GM19452 (cell line): ENCODE measurements at regions not wholly inside any gene's neighbourhood (a gene's known extent, or its start where the extent isn't known, plus 50 kb on each side); places are given as distances from the start of the nearest gene placed in this dataset.
"Not testable (repeated sequence)": the region's sequence is repeated elsewhere in the genome, so short reads cannot be mapped to it uniquely, and the experiment has no call there.

Experiments
- ATAC-seq: cut with Tn5 transposase; IDR thresholded peaks from one replicate; pipeline ENCODE4 v1.9.1; 2021; ENCODE audit not compliant: unreplicated experiment

- ATAC-seq: not testable (repeated sequence)
These were observed 2912.5 kb downstream of the RPIA start for GRCh38 chr2:91603996-91604395.

DNA sequence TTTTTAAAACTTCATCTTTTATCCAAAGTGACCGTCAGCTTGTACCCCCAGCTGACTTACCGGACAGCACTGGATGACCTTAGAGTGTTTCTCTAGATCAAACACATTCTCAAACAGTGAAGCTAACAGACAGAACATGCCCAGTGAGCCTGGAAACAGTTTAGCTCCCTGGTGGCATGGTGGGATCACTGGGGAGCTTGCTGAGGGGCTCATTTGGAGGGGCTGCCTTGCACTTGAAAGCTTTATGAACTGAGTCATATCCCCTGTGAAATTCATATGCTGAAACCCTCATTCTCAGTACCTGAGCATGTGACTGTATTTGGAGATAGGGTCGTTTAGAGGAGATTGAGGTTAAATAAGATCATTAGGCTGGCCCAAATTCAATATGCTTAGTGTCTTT lies 2913.2 kb downstream of the RPIA start:
- ATAC-seq: not testable (repeated sequence)

- ATAC-seq: not testable (repeated sequence)
These were observed 2932.3 kb downstream of the RPIA start for GRCh38 chr2:91623739-91624138.

DNA sequence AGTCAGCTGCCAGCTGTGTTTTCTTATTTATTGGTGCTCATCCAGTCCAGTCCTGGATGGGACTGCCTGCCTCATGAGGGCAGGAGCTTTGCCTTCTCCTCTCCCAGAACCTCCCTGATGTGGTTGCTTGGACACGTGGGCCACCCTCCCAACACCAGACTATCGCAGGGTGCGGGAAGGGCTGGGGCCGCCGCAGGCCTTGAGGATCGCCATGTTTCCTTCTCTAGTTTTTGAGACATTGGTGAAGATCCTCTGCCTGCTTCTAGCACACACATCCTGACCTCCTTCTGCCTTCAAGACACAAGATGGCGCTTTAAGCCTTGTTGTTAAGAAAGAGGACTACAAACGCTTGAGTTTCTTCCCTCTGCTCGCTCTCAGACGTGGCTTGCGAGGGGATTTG lies 2937.0 kb downstream of the RPIA start:
- ATAC-seq: not testable (repeated sequence)

DNA sequence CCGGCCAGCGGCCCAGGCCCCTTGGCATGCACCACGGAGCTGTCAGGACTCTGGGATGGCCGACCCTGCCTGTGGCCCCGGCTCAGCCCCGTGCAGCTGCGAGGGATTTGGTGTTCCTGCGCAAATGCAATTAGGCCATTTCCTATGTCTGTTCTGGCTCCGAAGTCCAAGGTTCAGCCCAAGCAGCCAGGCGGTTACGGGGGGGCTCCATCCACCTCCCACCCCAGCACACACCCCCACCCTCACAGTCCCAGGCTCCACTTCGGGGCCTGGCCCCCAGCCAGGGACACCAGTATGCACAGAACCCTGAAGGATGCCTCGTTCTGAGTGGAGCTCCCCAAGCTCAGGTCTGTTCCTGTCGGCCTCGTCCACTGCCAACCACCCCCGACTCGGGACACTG lies 2965.7 kb downstream of the RPIA start:
- ATAC-seq: not testable (repeated sequence)

GRCh38 chr2:91658336-91658735 lies 2966.9 kb downstream of the RPIA start:
- ATAC-seq: not testable (repeated sequence)

DNA sequence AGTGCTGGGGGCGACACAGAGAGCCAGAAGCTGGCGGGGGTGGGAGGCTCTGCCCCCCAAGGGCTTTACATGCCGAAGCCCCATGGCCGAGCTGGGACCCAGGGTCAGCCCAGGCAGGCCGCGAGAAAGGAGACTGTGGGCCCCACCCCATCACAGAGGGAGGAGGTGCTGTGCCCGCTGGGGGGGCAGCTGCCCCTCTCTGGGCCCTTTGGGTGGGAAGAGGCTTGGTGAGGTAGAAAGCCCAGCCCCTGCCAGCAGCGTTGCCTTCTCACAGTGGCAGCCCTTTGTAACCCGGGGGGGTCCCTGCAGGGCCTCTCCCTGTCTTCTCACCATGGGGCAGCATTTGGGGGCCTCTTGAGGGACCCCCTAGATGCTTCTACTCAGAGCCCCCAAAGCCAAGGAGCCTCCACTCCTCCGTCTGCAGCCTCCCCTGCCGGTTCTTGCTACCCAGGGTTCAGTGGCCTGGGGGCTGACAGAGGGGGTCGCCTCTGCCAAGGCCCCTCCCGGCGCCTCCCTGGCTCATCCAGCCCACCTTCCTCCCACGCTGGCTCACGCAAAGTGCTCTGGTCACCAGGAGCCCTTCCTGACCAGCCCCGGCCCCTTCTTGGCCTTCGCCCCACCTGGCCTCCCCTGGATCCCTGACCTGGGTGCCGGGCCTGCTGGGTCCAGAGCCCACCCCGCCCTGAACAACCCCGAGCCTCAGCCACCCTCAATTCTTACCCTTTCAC lies 2967.9 kb downstream of the RPIA start:
- not testable (repeated sequence) for ATAC-seq

GRCh38 chr2:91659917-91660275 lies 2968.4 kb downstream of the RPIA start:
- ATAC-seq: peak; percentile 77

GRCh38 chr2:91667341-91667740 lies 2975.9 kb downstream of the RPIA start:
- ATAC-seq: not testable (repeated sequence)

DNA sequence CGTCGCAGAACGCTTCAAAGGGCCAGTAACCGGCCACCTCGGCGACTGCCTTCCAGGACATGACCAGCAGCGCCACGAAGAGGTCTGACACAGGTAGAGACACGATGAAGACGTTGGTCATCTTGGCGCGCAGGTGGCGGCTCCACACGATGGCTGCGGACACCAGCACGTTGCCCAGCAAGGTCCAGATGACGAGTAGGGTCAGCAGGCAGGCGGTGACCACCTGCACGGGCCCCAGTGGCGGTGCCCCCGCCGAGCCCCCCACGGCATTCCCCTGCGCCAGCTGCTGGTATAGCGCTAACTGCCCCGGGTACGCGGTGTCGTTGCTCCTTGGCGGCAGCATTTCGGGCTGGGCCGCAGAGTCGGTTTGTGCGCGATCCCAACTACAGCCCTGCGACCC lies 2994.1 kb downstream of the RPIA start:
- ATAC-seq: not testable (repeated sequence)

DNA sequence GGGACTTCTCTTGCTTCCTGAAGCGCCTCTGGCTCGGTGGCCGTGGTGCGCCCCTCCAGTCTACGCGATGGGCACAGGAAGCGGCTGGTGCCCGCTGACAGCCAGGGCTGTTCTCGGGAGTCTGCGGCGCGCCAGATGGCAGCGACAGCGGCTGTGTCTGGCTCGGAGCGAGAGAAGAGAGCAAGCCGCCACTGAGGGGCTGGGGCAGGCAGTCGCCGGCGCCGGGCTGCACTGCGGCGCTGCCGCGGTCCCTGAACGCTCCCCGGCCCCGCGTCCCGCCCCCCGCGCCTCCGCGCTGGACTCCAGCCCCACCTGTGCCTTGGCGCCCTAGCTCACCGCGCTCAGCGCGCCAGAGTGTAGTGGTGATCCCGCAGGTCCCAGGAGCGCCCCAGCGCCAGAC lies 2994.6 kb downstream of the RPIA start:
- ATAC-seq: not testable (repeated sequence)
